ENCODE measurements at regions not wholly inside any gene's neighbourhood (a gene's known extent, or its start where the extent isn't known, plus 50 kb on each side); places are given as distances from the start of the nearest gene placed in this dataset.
"Not testable (repeated sequence)": the region's sequence is repeated elsewhere in the genome, so short reads cannot be mapped to it uniquely, and the experiment has no call there.

- DNase-seq (ENCODE audit: low spot score), result no peak
Measured at GRCh38 chr4:138393886-138394610, 151.9 kb upstream of the SLC7A11 start.

- DNase-seq (ENCODE audit: low spot score), result no peak
Measured at GRCh38 chr4:138392751-138393308, 150.7 kb upstream of the SLC7A11 start.

- no peak for DNase-seq (ENCODE audit: low spot score)
Measured at GRCh38 chr4:138389976-138390685, 148.0 kb upstream of the SLC7A11 start.

- DNase-seq (ENCODE audit: low spot score), result no peak
Measured at GRCh38 chr4:138374947-138375346, 132.8 kb upstream of the SLC7A11 start.

- DNase-seq (ENCODE audit: low spot score), result no peak
Measured at GRCh38 chr4:138367942-138368341, 125.8 kb upstream of the SLC7A11 start.

GRCh38 chr4:138352446-138352845 is 110.3 kb upstream of the SLC7A11 start:
- not testable (repeated sequence) for DNase-seq (ENCODE audit: low spot score)

GRCh38 chr4:138348055-138348454 is 105.9 kb upstream of the SLC7A11 start:
- DNase-seq (ENCODE audit: low spot score), result peak; percentile 69

- DNase-seq (ENCODE audit: low spot score), result no peak
Measured at GRCh38 chr4:138347561-138347960, 105.4 kb upstream of the SLC7A11 start.

- DNase-seq (ENCODE audit: low spot score), result no peak
Measured at GRCh38 chr4:138344851-138345250, 102.7 kb upstream of the SLC7A11 start.

- DNase-seq (ENCODE audit: low spot score), result no peak
Measured at GRCh38 chr4:138344054-138344453, 101.9 kb upstream of the SLC7A11 start.

- DNase-seq (ENCODE audit: low spot score), result no peak
Measured at GRCh38 chr4:138341739-138342415, 99.7 kb upstream of the SLC7A11 start.

- DNase-seq (ENCODE audit: low spot score), result no peak
Measured at GRCh38 chr4:138338840-138339239, 96.7 kb upstream of the SLC7A11 start.

- DNase-seq (ENCODE audit: low spot score), result not testable (repeated sequence)
Measured at GRCh38 chr4:138338222-138338621, 96.1 kb upstream of the SLC7A11 start.

GRCh38 chr4:138334346-138335016 is 92.3 kb upstream of the SLC7A11 start:
- no peak for DNase-seq (ENCODE audit: low spot score)

- DNase-seq (ENCODE audit: low spot score), result not testable (repeated sequence)
Measured at GRCh38 chr4:138332415-138332814, 90.3 kb upstream of the SLC7A11 start.

- DNase-seq (ENCODE audit: low spot score), result no peak
Measured at GRCh38 chr4:138330531-138330930, 88.4 kb upstream of the SLC7A11 start.

- no peak for DNase-seq (ENCODE audit: low spot score)
Measured at GRCh38 chr4:138329506-138330070, 87.4 kb upstream of the SLC7A11 start.

- DNase-seq (ENCODE audit: low spot score), result no peak
Measured at GRCh38 chr4:138327338-138327737, 85.2 kb upstream of the SLC7A11 start.

- no peak for DNase-seq (ENCODE audit: low spot score)
Measured at GRCh38 chr4:138320831-138321230, 78.7 kb upstream of the SLC7A11 start.

- DNase-seq (ENCODE audit: low spot score), result no peak
Measured at GRCh38 chr4:138320030-138320429, 77.9 kb upstream of the SLC7A11 start.

GRCh38 chr4:138317175-138317748 is 75.1 kb upstream of the SLC7A11 start:
- no peak for DNase-seq (ENCODE audit: low spot score)
